Hepatocyte (in vitro differentiated cells): ENCODE measurements at regions not wholly inside any gene's neighbourhood (a gene's known extent, or its start where the extent isn't known, plus 50 kb on each side); places are given as distances from the start of the nearest gene placed in this dataset.

Experiments used
- DNase-seq: peaks from one replicate; pipeline ENCODE4 v3.0.0-alpha.2; 2016; ENCODE audit warnings: low spot score
- H2AFZ ChIP-seq: fragments of 200-600 bp; sonication (generic); 2 replicates; pipeline ENCODE4 v1.6.0; 2016; ENCODE audit warnings: antibody characterized with exemption, mild to moderate bottlenecking
- H3K27ac ChIP-seq: fragments of 200-600 bp; sonication (generic); 2 replicates; pipeline ENCODE4 v1.5.1; 2016; ENCODE audit warnings: mild to moderate bottlenecking
- H3K27me3 ChIP-seq: fragments of 200-600 bp; sonication (generic); 2 replicates; pipeline ENCODE4 v1.6.1; 2016
- H3K36me3 ChIP-seq: fragments of 200-600 bp; sonication (generic); replicated peaks from 2 replicates; pipeline ENCODE4 v1.5.1; 2016; ENCODE audit warnings: low read depth; ENCODE audit not compliant: insufficient read depth
- H3K4me1 ChIP-seq: fragments of 200-600 bp; sonication (generic); 2 replicates; pipeline ENCODE4 v1.5.1; 2016; ENCODE audit warnings: mild to moderate bottlenecking, moderate library complexity; ENCODE audit not compliant: insufficient read depth
- H3K4me2 ChIP-seq: fragments of 200-600 bp; sonication (generic); 2 replicates; pipeline ENCODE4 v1.6.0; 2016
- H3K4me3 ChIP-seq: fragments of 200-600 bp; sonication (generic); 2 replicates; pipeline ENCODE4 v1.5.1; 2016; ENCODE audit warnings: mild to moderate bottlenecking
- H3K79me2 ChIP-seq: fragments of 200-600 bp; sonication (generic); 2 replicates; pipeline ENCODE4 v1.6.0; 2017; ENCODE audit warnings: mild to moderate bottlenecking
- H3K9me2 ChIP-seq: fragments of 200-600 bp; sonication (generic); replicated peaks from 2 replicates; pipeline ENCODE4 v1.6.0; 2017; ENCODE audit warnings: mild to moderate bottlenecking; ENCODE audit not compliant: insufficient read depth
- H3K9me3 ChIP-seq: fragments of 200-600 bp; sonication (generic); 2 replicates; pipeline ENCODE4 v1.5.1; 2016; ENCODE audit warnings: low read depth, mild to moderate bottlenecking
- H4K20me1 ChIP-seq: fragments of 200-600 bp; sonication (generic); 2 replicates; pipeline ENCODE4 v1.6.0; 2016; ENCODE audit warnings: mild to moderate bottlenecking; ENCODE audit not compliant: insufficient read depth, poor library complexity, severe bottlenecking
- CTCF ChIP-seq: fragments of 200-600 bp; sonication (generic); IDR thresholded peaks from 2 replicates; pipeline ENCODE4 v1.5.1; 2016; ENCODE audit warnings: antibody characterized with exemption, mild to moderate bottlenecking; ENCODE audit not compliant: poor library complexity
- EZH2 ChIP-seq: fragments of 200-600 bp; sonication (generic); IDR thresholded peaks from 2 replicates; pipeline ENCODE4 v1.6.1; 2016; ENCODE audit warnings: antibody characterized with exemption, mild to moderate bottlenecking, borderline replicate concordance
- EZH2phosphoT487 ChIP-seq: fragments of 200-600 bp; sonication (generic); IDR thresholded peaks from one replicate; pipeline ENCODE4 v1.6.1; 2018; ENCODE audit warnings: antibody characterized with exemption, mild to moderate bottlenecking, low read depth, moderate library complexity; ENCODE audit not compliant: unreplicated experiment, severe bottlenecking
- WGBS: methylation state at CpG from one replicate; pipeline ENCODE4 v1.1.6; 2016; ENCODE audit warnings: low lambda C conversion rate; ENCODE audit errors: missing lambda C conversion rate; 5-methylcytosine and 5-hydroxymethylcytosine counted together

- Histone ChIP-seq H3K4me1 (peaks cover 21% of the 10 kb centered on the region), H3K4me3 (no peak overlapping the region)
Observed at GRCh38 chr2:16397681-16398475, 267.8 kb downstream of the CYRIA start.

GRCh38 chr2:16396986-16397385 is 268.6 kb downstream of the CYRIA start:
- H3K9me3 ChIP-seq = no peaks in the 10 kb centered on the region
- no peaks in the 10 kb centered on the region for H3K27me3 ChIP-seq
- no peak for DNase-seq
- H3K27ac ChIP-seq = no peak overlapping the region
- H3K4me1 ChIP-seq = peaks cover 26% of the 10 kb centered on the region
- TF ChIP-seq CTCF = no peak
- TF ChIP-seq EZH2 = no peak
- TF ChIP-seq EZH2phosphoT487 = no peak
- no peaks in the 10 kb centered on the region for H3K36me3 ChIP-seq
- H3K79me2 ChIP-seq = no peaks in the 10 kb centered on the region
- WGBS = 100% methylated on average over 3 of the region's 3 CpGs
- no peaks in the 10 kb centered on the region for H4K20me1 ChIP-seq
- no peak overlapping the region for H3K4me3 ChIP-seq
- H3K9me2 ChIP-seq = no peaks in the 10 kb centered on the region
- no peak overlapping the region for H3K4me2 ChIP-seq
- H2AFZ ChIP-seq = no peak overlapping the region

More at GRCh38 chr2:16397681-16398475, 267.8 kb downstream of the CYRIA start:
- WGBS = 79% methylated on average over 6 of the region's 6 CpGs
- Histone ChIP-seq H3K4me2 (no peak overlapping the region), H3K36me3 (no peaks in the 10 kb centered on the region), H3K79me2 (no peaks in the 10 kb centered on the region), H3K27ac (no peak overlapping the region), H3K9me2 (no peaks in the 10 kb centered on the region), H4K20me1 (no peaks in the 10 kb centered on the region), H3K9me3 (no peaks in the 10 kb centered on the region), H2AFZ (no peak overlapping the region), H3K27me3 (no peaks in the 10 kb centered on the region)
- DNase-seq = no peak
- TF ChIP-seq CTCF (no peak), EZH2 (no peak), EZH2phosphoT487 (no peak)

- Histone ChIP-seq H3K79me2 (no peaks in the 10 kb centered on the region), H3K4me2 (no peak overlapping the region), H3K4me3 (no peak overlapping the region), H3K36me3 (no peaks in the 10 kb centered on the region), H2AFZ (no peak overlapping the region), H3K9me2 (no peaks in the 10 kb centered on the region), H4K20me1 (no peaks in the 10 kb centered on the region), H3K9me3 (no peaks in the 10 kb centered on the region), H3K27me3 (no peaks in the 10 kb centered on the region), H3K27ac (no peak overlapping the region), H3K4me1 (peaks cover 26% of the 10 kb centered on the region)
- TF ChIP-seq EZH2phosphoT487 (no peak), CTCF (no peak), EZH2 (no peak)
- DNase-seq = no peak
- 94% methylated on average over 10 of the region's 10 CpGs for WGBS
Observed at GRCh38 chr2:16396171-16396570, 269.5 kb downstream of the CYRIA start.
